Activated CD8-positive, alpha-beta memory T cell treated with anti-CD3 and anti-CD28 coated beads, Interleukin-2, amount 50 U/mL, for 1 hour (primary cell): ENCODE measurements at regions not wholly inside any gene's neighbourhood (a gene's known extent, or its start where the extent isn't known, plus 50 kb on each side); places are given as distances from the start of the nearest gene placed in this dataset.

Experiments
- DNase-seq: peaks from one replicate; pipeline ENCODE4 v3.0.0-alpha.2; 2020; ENCODE audit errors: extremely low read depth

- DNase-seq, result no peak
Measured at GRCh38 chr20:60274717-60275116, 316.5 kb downstream of the CDH26 start.

- no peak for DNase-seq
Measured at GRCh38 chr20:60281295-60281694, 323.1 kb downstream of the CDH26 start.

DNA sequence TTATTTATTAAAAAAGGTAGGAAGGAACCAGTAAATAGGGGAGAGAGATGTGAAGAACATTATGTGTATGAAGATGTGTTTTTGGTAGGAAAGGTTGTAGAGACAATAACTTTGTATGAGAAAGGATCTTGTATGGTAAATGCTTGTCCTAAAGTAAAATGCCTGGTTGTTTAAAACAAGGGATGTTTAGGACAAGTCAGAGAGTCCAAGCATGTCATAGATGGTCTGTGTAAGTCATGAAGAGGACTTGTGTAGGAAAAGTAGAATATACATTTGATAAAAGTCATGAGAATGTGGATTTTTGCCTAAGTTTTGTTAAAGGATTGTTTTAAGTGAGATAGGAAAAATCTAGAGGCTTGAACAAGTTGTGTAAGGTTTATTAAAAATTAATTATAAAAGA is 325.1 kb downstream of the CDH26 start:
- DNase-seq, result no peak

- no peak for DNase-seq
Measured at GRCh38 chr20:60286764-60287163, 328.5 kb downstream of the CDH26 start.

DNA sequence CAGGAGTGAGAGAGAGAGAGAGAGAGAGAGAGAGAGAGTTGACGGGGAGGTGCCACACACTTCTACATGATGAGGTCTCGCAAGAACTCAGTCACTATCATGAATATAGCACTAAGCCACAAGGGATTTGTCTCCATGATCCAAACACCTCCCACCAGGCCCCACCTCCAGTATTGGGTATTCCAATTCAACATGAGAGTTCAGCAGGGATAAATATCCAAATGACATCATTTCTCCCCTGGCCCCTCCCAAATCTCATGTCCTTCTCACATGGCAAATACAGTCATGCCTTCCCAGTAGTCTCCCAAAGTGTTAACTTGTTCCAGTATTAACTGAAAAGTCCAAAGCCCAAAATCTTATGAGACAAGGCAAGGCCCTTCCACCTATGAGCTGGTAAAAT is 330.7 kb downstream of the CDH26 start:
- DNase-seq, result no peak

- no peak for DNase-seq
Measured at GRCh38 chr20:60292001-60292520, 333.8 kb downstream of the CDH26 start.

- no peak for DNase-seq
Measured at GRCh38 chr20:60294632-60295031, 336.4 kb downstream of the CDH26 start.

DNA sequence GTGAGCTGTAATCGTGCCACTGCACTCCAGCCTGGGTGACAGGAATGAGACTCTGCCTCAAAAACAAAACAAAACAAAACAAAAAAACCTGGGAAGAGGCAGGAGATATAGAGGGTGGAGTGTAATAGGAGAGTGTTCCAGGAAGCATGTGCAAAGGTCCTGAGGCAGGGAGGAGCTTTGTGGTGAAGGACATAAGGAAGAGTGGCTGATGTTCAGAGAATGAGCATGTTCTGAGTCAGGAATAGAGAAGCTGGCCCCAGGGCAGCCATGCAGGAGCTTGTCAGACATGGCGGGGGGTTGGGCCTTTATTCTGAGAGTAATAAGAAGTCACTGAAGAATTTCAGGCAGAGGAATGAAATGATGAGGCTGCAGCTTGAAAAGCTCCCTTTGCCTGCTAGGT is 337.0 kb downstream of the CDH26 start:
- DNase-seq, result no peak

GRCh38 chr20:60297649-60298048 is 339.4 kb downstream of the CDH26 start:
- DNase-seq, result no peak

GRCh38 chr20:60298647-60299046 is 340.4 kb downstream of the CDH26 start:
- DNase-seq, result no peak

GRCh38 chr20:60299951-60300350 is 341.7 kb downstream of the CDH26 start:
- no peak for DNase-seq

GRCh38 chr20:60300374-60300773 is 342.2 kb downstream of the CDH26 start:
- no peak for DNase-seq

- DNase-seq, result no peak
Measured at GRCh38 chr20:60302875-60303274, 344.7 kb downstream of the CDH26 start.

DNA sequence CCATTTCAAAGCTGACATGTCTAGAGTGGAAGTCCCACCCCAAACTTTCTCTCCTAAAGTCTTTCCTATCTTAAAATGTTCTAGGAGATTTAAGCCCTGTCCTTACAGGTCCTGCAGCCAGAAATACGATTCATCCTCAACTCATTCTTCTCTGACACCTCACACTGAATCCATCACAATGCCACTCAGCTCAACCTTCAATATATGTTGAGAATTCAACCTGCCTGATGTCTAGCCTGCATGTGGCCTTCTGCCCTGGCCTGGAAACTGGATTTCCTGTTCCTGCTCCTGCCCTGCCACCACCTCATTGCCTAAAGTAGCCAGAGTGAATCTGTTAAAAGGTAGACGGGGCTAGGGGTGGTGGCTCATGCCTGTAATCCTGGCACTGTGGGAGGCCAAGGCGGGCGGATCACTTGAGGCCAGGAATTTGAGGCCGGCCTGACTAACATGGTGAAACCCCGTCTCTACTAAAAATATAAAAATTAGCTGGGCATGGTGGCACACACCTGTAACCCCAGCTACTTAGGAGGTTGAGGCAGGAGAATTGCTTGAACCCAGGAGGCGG is 345.9 kb downstream of the CDH26 start:
- DNase-seq, result no peak

GRCh38 chr20:60304931-60305330 is 346.7 kb downstream of the CDH26 start:
- DNase-seq, result no peak

DNA sequence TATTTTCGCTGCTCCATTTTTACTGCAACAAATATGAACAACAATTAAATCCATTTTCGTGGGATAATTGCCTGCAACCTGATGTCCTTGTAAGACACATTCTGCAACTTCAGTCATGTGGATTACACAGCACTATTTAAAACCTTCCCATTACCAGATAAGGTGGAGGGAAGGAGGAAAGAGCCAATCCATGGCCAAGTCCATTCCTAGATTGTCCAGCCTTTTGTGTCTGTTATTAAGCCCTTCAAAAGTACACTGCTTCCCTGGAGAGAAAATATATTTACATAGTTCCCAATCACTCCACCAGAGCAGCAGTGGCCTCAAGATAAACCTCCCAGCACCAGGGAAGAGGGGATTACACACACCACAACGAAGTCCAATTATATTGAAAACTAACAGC is 347.9 kb downstream of the CDH26 start:
- no peak for DNase-seq

- DNase-seq, result no peak
Measured at GRCh38 chr20:60306551-60306950, 348.3 kb downstream of the CDH26 start.

DNA sequence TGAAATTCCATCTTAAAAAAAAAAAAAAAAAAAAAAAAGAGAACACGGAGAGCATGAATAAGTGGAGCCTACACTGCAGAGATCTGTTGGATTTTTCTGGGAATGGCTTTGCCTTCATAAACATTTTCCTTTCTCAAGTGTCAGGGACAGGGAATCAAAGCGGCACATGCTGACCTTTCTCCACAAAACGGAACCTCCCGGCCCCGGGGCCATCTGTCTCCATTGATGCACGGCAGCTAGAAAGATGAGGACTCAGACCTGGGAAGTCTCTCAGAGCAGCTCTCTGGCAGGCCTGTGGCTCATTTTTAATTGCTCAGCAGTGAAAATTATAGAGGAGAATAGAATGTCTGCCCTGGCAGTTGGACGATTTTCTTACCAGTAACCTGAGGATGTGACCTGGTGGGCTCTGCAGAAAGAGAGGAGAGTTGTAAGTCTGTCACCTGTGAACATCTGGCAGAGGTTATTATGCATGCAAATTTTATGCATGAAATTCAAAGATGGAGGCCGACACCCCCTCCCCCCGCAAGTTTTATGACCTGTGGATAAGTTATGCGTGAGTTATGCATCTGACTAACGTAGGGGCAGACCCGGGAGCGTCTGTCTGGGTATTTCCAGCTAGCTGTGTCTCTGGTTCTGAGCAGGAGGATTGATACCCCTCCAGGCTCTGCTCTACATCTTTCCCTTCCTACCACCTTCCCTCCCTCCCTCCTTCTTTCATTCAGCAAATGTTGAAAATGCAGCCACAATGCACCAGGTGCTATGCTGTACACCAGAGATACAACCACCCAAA is 352.5 kb downstream of the CDH26 start:
- DNase-seq, result no peak

DNA sequence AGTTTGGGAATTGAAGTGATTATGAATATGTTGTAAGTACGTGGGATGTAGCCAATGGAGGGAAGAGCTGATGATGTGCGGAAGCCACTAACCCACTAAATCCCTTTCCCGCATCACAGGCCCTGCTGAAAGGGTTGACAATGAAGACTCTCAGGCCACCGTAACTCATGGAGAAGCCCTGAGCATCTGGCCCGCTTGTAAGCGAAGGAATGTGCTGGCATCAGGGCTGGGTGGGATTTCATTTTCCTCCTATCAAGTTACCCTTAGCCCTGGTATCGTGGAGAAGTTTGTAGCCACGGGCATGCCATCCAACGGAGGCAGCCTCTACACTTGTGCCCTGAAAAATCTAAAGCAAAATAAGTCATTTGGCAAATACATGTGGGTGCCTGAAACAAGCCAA is 355.0 kb downstream of the CDH26 start:
- DNase-seq, result no peak

DNA sequence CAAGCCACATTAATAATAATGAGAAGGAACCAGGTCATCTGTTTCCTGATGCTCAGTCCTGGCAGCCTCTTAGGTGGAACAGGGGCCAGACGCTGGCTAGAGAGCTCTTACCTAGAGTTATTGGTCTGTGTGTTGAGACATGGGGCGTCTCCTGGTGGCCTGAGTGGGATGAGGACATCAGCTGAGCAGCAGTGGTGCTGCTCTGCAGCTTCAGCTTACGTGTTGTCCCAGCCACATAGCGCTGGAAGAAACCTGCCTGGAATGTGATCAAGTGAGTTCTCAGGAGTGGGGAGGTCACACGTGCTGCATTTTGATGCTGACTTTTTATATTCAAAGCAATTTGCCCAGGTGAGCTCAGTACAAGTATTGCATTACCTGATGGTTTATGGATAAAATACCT is 355.4 kb downstream of the CDH26 start:
- DNase-seq, result no peak

DNA sequence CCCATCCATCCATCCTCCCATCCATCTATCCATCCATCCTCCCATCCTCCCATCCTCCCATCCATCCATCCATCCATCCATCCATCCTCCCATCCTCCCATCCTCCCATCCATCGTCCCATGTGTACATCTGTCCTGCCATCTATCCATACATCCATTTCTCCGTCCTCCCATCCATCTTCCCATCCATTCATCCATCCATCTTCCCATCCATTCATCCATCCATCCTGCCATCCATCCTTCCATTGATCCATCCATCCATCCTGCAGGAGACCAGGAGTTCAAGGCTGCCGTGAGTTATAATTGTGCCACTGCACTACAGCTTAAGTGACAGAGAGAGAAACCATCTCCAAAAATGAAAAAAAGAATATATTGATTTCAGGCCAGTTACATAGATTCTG is 356.5 kb downstream of the CDH26 start:
- DNase-seq, result no peak

DNA sequence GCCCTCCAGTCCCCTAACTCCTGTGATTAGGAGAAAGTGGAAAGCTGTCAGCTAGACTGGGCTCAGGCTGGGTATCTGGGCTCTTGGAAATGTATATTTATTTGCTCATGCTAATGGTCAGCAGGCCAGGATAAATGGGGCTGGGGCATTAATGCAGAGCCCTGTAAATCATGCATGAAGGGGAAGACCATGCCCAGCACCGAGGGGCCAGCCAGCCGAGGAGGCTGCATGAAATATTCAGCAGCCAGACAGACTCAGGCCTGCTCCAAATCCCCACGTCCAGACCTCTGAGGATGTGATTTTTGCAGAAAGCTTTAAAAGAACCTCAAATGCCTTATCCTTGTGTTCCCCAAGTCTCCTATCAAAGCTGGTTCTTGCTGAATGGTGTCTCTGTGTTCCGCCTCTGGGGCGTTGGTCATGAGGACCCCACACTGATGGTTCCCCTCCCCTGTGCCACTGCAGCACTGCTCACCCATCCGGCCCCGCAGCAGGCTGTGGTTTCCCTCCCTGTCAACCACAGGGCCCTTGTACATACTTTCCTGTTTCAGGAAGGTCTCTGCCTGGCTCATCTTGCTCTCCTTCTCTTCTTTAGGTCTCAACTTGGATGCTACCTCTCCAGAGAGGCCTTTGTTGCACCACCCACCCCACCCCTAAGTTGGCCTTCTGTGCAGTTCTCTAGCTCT is 358.4 kb downstream of the CDH26 start:
- no peak for DNase-seq

DNA sequence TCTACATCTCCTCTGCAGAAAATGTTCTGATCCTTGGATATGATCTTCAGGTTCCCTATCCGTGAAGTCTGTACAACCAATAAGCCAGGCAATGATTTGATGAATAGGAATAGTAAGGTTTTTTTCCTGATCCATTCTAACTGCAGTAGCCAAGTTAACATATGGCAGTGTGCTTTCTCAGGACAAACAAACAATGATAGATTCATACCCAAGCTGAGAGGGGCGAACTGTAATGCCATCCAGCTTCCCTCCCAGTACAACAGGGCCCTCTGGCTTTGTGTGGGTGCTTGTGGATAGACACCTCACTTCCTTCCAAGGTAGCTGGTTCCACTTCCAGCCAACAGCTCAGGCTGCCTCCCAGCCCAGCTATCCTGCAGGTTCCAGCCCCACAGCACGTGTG is 359.2 kb downstream of the CDH26 start:
- no peak for DNase-seq
